NCI-H345 (cell line): ENCODE measurements at regions not wholly inside any gene's neighbourhood (a gene's known extent, or its start where the extent isn't known, plus 50 kb on each side); places are given as distances from the start of the nearest gene placed in this dataset.
"Not testable (repeated sequence)": the region's sequence is repeated elsewhere in the genome, so short reads cannot be mapped to it uniquely, and the experiment has no call there.

Experiments used
- DNase-seq: peaks from one replicate; lab custom pipeline; 2025; lab: John Stamatoyannopoulos, UW

DNA sequence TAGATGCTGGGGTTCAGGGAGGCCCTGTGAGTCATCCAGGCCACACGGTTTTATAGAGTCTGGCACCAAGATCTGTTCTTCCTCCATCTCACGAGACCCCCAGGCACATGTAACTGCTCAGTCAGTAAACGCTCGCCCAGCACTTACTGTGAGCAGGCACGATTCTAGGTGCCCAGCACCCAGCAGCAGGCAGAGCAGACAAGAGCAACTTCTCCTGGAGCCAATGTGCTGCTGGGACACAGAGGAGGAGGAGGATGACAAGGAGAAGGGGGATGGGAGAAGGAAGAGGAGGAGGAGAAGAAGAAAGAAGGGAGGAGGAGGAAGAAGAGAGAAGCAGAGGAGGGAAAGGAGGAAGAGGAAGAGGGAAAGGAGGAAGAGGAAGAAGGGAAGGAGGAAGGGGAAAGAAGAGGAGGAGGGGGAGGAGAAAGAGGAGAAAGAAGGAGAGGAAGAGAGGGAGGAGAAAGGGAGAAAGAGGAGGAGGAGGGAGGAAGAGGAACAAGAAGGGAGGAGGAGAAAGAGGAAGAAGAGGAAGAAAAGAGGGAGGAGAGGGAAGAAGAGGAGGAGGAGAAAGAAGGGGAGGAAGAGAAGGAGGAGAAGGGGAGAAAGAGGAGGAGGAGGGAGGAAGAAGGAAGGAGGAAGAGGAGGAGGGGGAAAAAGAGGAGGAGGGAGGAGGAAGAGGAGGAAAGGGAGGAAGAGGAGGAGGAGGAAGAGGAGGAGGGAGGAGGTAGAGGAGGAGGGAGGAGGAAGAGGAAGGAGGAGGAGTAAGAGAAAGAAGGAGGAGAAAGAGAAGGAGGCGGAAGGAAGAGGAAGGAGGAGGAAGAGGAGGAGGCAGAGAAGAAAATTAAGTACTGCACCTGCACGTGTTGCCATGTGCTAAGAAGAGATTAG, 77.6 kb upstream of the RTL6 start:
- DNase-seq = no peak

DNA sequence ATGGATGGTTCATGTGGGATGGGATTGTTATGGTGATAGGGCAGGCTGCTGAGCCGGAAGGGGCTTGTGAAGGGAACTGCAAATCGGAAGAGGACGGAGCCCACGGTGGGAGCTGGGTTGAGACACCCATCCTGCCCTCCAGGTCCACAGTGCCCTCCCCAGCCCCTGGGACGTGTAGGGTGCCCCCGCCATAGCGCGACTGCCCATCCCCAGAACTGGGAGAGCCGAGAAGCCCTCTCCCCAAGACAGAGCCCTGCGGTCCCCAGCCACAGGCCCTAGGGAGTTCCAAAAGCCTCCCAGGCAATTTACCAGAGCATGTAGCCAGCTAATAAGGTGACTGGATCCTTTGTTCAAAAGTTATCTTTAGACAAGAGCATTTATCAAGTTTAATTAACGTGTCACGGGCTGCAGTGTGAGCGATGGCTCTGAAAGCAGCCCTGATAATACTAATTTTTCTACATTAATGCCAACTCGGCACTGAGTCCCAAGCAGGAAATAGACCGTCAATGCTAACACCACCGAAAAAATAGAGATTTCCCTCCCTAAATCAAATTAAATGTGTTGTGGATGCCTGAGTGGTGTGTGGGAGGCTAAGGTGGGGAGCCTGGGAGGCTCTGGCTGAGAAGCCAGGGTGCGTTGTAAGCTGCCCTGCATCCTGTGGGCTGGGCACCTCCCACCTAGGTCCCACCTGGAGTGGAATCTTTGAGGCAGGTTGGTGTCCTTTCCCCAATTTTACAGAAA, 76.8 kb upstream of the RTL6 start:
- no peak for DNase-seq

DNA sequence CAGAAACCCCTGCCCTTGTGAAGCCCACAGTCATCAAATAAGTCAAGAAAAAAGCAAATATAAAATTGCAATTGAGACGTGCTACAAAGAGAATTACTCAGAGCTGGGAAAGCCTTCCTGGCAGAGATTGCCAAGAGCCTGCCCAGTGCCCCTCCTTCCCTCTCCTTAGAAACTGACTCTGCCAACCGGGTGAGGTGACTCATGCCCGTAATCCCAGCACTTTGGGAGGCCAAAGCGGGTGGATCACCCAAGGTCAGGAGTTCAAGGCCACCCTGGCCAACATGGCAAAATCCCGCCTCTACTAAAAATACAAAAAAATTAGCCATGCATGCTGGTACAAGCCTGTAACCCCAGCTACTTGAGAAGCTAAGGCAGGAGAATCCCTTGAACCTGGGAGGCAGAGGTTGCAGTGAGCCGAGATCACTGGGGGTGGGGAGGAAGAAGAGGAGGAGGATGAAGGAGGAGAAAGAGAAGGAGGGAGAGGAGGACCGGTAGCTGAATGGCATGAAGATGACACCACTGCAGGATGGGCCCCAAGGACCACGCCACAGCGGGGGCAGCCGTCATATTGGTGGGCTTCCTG, 76.1 kb upstream of the RTL6 start:
- DNase-seq = no peak

DNA sequence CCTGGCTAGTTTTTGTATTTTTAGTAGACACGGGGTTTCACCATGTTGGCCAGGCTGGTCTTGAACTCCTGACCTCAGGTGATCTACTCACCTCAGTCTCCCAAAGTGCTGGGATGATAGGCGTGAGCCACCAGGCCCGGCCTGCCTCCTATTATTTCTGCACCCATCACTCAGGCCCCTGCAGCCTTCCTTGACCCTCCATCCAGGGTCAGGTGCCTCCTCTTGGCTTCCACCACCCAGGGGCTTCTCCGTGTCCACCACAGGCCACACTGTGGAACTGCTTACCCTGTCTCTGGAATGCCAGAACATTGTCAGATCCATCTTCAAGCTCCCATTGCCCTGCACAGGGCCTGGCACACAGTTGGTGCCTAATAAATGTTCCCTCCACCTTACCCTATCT, 75.4 kb upstream of the RTL6 start:
- no peak for DNase-seq

DNA sequence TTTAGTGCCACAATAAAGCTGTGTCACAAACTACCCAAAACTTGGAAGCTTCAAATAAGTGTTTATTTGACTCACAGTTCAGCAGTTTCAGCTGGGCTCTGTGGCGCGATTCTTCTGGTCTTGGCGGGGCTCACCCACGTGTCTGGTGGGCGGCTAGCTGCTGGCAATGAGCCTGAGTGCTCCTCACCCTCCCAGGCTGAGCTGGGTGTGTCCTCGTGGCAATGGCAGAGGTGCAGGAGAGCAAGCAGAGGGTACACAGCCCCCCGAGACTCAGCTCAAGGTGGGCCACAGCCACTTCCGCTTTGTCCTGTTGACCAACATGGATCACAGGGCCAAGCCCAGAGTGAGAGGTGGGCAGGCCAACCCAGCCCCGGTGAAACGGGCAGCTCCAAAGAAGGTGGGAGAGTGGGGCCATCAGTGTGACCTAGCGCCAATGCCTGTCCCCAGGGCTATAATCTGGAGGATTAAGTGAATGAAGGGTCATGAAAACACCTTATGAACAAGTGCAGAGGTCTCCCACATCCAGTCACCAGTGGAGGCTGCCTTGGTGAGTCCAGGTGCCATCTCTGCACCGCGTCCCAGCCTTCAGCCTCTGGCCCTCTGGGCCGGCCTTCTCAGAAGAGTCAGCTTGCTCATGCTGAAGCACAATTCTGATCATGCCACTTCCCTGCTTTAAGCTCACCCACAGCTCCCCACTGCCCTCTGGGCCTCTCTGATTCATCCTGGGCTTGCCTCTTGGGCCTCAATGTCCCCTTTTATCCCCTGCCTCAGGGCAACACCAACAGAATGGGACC, 74.6 kb upstream of the RTL6 start:
- DNase-seq = no peak

DNA sequence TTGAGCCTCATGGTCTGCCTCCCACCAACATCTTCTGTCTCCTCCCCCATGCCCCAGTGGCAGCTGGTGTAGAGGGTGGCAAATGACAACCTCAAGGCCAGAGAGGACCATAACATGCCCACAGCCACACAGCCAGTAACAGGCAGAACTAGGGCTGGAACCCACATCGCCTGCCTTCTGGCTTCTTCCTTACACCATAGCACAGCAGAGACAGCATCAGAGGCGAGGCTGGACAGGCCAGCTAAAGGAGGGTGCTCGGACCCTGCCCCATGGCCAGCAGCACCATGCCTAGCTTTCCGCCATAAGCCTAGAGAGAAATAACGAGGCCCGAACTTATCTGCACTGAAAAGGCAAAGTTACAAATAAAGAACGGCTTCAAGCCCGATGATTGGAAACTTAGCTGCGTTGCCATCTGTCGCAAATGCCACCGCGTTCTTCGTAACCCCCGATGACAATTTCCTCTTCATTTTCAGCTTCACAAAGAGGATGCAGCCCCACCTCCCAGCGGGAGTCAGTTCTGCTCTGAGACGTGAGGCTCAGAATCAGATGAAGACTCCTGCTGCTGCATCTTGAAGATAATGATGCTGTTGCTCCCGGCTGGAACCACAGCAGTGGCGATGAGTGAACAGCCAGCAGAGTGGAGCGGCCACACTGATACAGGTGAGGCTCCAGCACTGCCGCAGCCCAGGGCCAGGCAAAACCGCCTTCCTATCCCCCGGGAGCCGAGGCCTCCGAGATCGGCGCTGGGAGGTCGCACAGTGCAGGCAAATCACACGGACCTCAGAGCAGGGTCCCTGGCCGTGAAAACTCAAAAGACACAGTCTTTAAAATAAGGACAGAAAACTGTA, 73.8 kb upstream of the RTL6 start:
- DNase-seq = no peak

DNA sequence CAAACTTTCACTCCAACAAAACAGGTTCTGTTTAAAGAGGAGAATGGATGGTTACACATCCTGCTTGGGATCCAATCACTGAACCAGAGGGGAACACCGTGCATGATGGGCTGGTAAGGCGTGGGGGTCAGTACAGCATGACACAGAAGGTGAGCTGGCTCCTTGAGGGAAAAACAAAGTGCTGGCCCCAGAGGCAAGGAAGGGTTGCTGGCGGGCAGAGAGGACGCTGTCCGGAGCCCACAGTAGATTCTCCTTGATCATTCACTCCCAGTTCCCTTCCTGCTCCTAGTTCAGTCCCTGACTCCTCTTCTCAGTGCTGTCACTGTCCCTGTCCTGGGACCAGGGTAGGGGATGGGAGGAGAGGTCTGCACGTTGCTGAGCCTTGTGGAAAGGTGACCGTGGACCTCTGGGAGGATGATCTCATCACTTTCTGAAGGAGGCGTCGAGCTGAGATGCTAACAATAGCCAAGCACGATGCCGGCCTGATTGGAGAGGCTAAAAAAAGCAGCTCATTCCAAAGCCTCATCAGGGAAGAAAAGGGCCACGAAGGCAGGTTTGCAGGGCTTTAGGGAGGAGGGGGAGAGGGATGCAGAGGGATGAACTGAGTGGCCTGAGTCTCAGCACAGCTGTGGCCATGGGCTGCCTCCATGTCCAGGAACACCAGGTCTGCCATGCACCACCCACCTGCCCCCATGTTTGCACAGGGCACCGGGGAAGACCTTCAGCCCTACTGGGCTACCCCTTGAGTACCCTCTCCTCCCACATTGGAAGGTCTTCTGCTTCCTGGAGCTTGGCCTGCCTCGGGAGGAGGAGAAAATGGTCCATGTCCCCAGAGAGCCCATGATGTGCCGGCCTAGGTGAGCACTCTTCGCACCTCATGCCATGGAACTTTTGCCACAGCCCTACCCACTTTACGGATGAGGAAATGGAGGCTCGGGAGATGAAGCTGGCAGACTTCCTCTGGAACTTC, 72.7 kb upstream of the RTL6 start:
- no peak for DNase-seq

DNA sequence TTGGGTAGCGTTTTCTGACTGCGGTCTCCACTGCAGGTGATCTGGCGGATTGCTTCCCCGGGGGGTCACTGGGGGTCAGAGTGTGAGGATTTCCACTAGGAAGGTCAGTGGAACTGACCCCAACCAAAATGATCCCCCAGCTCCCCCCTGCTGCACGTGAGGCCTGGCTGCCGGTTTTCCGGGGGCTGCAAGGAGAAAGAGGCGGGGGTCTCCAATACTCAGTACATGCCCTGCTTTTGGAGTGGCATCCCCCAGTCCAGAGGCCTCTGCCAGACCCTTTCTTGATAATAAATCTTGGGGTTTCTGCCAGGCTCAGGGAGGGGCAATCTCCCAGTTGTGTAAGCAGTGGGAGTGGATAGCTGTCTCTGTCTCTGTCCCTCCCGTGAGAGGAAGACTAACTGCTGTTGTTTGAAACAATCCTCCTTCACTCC, 71.5 kb upstream of the RTL6 start:
- no peak for DNase-seq

DNA sequence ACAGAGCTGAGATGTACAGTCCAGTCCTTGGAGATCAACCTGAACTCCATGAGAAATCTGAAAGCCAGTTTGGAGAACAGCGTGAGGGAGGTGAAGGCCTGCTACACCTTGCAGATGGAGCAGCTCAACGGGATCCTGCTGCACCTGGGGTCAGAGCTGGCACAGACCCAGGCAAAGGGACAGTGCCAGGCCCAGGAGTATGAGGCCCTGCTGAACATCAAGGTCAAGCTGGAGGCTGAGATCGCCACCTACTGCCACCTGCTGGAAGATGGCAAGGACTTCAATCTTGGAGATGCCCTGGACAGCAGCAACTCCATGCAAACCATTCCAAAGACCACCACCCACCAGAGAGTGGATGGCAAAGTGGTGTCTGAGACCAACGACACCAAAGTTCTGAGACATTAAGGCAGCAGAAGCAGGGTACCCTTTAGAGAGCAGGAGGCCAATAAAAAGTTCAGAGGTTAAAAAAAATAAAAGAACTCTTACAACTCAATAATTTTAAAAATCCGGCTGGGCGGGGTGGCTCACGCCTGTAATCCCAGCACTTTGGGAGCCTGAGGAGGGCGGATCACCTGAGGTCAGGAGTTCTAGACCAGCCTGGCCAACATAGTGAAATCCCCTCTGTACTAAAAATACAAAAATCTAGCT, 69.9 kb upstream of the RTL6 start:
- DNase-seq = no peak

DNA sequence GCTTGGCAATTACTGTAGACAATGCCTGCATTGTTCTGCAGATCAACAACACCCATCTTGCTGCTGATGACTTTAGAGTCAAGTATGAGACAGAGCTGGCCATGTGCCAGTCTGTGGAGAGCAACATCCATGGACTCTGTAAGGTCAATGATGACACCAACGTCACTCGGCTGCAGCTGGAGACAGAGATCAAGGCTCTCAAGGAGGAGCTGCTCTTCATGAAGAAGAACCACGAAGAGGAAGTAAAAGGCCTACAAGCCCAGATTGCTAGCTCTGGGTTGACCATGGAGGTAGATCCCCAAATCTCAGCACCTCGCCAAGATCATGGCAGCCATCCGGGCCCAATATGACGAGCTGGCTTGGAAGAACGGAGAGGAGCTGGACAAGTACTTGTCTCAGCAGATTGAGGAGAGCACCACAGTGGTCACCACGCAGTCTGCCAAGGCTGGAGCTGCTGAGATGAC, 69.4 kb upstream of the RTL6 start:
- not testable (repeated sequence) for DNase-seq

DNA sequence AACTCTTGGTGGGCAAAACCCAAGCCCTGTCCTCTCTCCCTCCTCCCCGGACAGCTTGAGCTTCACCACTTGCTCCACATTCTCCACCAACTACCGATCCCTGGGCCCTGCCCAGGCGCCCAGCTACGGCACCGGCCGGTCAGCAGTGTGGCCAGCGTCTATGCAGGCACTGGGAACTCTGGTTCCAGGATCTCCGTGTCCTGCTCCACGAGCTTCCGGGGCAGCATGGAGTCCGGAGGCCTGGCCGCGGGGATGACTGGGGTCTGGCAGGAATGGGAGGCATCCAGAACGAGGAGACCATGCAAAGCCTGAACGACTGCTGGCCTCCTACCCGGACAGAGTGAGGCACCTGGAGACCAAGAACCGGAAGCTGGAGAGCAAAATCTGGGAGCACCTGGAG, 68.9 kb upstream of the RTL6 start:
- DNase-seq = no peak

DNA sequence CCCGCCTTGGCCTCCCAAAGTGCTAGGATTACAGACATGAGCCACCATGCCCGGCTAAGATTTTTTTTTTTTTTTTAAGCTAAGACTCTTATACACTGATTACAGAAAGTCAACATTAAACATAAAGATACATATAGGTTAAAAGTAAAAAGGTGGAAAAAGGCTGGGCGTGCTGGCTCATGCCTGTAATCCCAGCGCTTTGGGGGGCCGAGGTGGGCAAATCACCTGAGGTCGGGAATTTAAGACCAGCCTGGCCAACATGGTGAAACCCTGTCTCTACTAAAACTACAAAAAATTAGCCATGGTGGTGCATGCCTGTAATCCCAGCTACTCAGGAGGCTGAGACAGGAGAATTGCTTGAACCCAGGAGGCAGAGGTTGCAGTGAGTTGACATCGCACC, 64.6 kb upstream of the RTL6 start:
- DNase-seq = not testable (repeated sequence)

DNA sequence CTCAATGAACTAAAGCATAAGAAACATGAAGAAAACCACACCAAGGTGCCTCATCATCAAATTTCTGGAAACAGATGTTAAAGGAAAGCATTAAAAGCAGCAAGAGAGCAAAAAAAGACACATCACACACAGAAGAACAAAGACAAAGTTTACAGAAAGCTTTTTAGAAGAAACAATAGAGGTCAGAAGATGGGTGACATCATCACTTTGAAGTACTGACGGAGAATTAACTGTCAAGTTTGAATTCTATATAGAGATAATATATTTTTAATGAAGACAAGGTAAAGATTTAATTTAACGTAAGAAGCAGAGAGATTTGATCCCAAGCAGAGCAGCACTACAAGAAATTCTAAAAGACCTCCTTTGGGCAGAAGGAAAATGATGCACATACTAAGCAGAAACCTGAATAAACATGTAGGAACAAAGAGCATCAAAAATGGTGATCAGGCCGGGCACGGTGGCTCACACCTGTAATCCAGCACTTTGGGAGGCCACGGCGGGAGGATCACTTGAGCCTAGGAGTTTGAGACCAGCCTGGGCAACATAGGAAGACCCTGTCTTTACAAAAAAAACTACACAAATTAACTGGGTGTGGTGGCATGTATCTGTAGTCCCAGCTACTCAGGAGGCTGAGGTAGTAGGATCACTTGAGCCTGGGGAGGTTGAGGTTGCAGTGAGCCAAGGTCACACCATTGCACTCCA, 63.3 kb upstream of the RTL6 start:
- no peak for DNase-seq

DNA sequence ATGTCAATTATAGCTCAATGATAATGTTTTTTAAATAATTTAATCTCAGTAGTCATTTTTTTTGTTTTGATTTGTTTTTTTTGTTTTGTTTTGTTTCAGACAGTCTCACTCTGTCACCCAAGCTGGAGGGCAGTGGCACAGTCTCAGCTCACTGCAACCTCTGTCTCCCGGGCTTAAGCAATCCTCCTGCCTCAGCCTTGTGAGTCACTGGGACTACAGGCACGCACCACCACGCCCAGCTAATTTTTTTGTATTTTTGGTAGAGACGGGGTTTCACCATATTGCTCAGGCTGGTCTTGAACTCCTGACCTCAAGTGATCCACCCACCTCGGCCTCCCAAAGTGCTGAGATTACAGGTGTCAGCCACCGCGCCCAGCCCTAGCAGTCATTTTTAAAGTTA, 60.6 kb upstream of the RTL6 start:
- DNase-seq = not testable (repeated sequence)

DNA sequence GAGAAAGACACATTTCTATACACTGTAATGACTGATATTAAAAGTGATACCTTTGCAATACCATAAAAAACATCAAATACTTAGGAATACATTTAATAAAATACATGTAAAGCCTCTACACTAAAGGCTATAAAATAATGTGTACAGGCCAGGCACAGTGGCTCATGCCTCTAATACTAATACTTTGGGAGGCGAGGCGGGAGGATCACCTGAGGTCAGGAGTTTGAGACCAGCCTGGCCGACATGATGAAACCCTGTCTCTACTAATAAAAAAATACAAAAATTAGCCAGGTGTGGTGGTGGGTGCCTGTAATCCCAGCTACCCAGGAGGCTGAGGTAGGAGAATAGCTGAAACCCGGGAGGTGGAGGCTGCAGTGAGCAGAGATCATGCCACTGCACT, 59.8 kb upstream of the RTL6 start:
- not testable (repeated sequence) for DNase-seq

DNA sequence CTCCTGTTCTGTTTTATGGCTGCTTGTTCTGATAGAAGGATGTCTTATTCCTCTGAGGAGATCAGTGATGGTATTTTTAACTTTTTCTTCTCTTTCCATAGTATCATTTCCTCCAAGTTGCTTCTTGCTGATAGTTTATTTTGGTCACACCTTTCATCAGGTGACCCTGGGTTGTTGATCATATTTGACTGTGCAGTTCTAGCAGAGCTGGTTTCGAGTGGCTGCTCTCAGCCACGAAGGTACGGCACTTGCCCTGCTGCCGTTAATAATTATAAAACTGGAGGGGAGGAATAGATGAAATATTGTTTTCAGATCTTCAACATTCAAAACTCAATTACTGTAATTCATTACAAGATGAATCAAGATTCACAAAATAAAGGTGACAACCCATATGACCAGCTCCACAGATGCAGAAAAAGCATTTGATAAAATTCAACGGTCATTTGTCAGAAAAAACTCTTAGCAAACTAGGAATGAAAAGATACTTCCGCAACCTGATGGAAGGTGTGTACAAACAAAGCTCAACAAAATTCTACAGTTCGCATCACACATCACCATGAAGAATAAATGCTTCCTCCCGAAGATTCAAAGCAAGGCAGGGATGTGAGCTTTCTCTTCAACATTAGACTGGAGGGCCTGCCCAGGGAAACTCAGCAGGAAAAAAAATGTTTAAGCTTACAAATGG, 59.2 kb upstream of the RTL6 start:
- DNase-seq = no peak

DNA sequence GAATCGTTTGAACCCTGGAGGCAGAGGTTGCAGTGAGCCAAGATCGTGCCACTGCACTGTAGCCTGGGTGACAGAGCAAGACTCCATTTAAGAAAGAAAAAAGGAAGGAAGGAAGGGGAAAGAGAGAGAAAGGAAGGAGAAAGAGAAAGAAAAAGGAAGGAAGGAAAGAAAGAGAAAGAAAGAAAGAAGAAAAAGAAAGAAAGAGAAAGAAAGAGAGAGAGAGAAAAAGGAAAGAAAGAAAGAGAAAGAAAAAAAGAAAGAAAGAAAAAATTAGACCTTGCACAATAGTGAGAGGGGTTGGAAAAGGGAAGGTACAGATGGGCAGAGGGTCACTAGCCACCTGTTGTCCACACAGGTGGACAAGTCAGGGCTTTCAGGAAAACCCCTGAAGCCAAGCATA, 57.6 kb upstream of the RTL6 start:
- DNase-seq = no peak

DNA sequence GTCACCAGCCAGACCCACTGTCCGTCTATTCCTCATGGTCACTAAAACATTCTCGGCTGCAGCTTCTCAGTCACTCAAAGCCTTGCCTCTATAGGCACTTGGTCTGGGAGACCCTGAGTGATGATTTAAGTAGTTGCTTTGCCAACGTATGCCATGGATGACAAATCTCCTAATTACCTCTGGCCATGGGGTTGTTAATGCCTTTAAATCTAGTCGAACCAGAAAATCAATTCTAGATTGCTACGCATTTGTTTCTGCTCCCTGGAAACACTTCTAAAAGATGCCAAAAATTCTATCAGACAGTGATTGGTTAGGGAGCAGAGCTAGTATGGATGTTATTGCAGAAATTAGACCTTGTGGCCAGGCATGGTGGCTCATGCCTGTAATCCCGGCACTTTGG, 57.0 kb upstream of the RTL6 start:
- DNase-seq = no peak
